Neural cell (in vitro differentiated cells): ENCODE measurements at regions not wholly inside any gene's neighbourhood (a gene's known extent, or its start where the extent isn't known, plus 50 kb on each side); places are given as distances from the start of the nearest gene placed in this dataset.

Experiments used
- H2AFZ ChIP-seq: fragments of 200-600, 300-800 bp; sonication (generic), shearing (Covaris generic); 2 replicates; pipeline ENCODE4 v1.6.0; 2014; ENCODE audit warnings: low read depth, mild to moderate bottlenecking, antibody characterized with exemption, low read length, moderate library complexity
- H3F3A ChIP-seq: fragments of 200-600 bp; shearing (Covaris generic); 2 replicates; pipeline ENCODE4 v1.6.1; 2016; ENCODE audit warnings: mild to moderate bottlenecking, moderate library complexity, mixed read lengths, antibody characterized with exemption, low read length; ENCODE audit not compliant: insufficient read depth, poor library complexity, severe bottlenecking
- H3K27ac ChIP-seq: fragments of 200-600, 300-800 bp; sonication (generic), shearing (Covaris generic); 2 replicates; pipeline ENCODE4 v1.5.1; 2014; ENCODE audit warnings: mild to moderate bottlenecking, low read length, moderate library complexity
- H3K27me3 ChIP-seq: fragments of 300-800, 200-600 bp; sonication (generic), shearing (Covaris generic); 2 replicates; pipeline ENCODE4 v1.6.0; 2014; ENCODE audit warnings: mild to moderate bottlenecking, low read depth, low read length, moderate library complexity; ENCODE audit not compliant: insufficient read depth
- H3K36me3 ChIP-seq: fragments of 300-800, 200-600 bp; sonication (generic), shearing (Covaris generic); 2 replicates; pipeline ENCODE4 v1.5.1; 2014; ENCODE audit warnings: mild to moderate bottlenecking, antibody characterized with exemption, low read length, moderate library complexity; ENCODE audit not compliant: insufficient read depth
- H3K4me2 ChIP-seq: fragments of 300-800, 200-600 bp; sonication (generic), shearing (Covaris generic); 2 replicates; pipeline ENCODE4 v1.6.0; 2014; ENCODE audit warnings: mild to moderate bottlenecking, low read length
- H3K4me3 ChIP-seq: fragments of 300-800, 200-600 bp; sonication (generic), shearing (Covaris generic); 2 replicates; pipeline ENCODE4 v1.5.1; 2014; ENCODE audit warnings: mild to moderate bottlenecking, low read length, moderate library complexity
- H3K79me2 ChIP-seq: fragments of 200-600 bp; shearing (Covaris generic); replicated peaks from 2 replicates; pipeline ENCODE4 v1.6.0; 2014; ENCODE audit warnings: mild to moderate bottlenecking, low read length, moderate library complexity; ENCODE audit not compliant: insufficient read depth
- H3K9ac ChIP-seq: fragments of 300-800, 200-600 bp; sonication (generic), shearing (Covaris generic); 2 replicates; pipeline ENCODE4 v1.6.1; 2016; ENCODE audit warnings: mild to moderate bottlenecking, low read length, mixed read lengths
- H3K9me2 ChIP-seq: fragments of 200-600 bp; shearing (Covaris generic); 2 replicates; pipeline ENCODE4 v1.6.1; 2016; ENCODE audit warnings: mild to moderate bottlenecking, low read length, mixed read lengths; ENCODE audit not compliant: insufficient read depth
- H3K9me3 ChIP-seq: fragments of 200-600, 300-800 bp; sonication (generic), shearing (Covaris generic); 2 replicates; pipeline ENCODE4 v1.6.1; 2016; ENCODE audit warnings: mild to moderate bottlenecking, mixed run types, low read length, moderate library complexity, mixed read lengths
- H4K20me1 ChIP-seq: fragments of 200-600 bp; shearing (Covaris generic); 2 replicates; pipeline ENCODE4 v1.6.1; 2016; ENCODE audit warnings: mild to moderate bottlenecking, mixed run types; ENCODE audit not compliant: insufficient read depth
- CTCF ChIP-seq: fragments of 450-650 bp; IDR thresholded peaks from 2 replicates; pipeline ENCODE4 v1.5.1; 2014; ENCODE audit warnings: antibody characterized with exemption, mild to moderate bottlenecking, moderate library complexity; ENCODE audit not compliant: poor library complexity, severe bottlenecking
- EP300 ChIP-seq: fragments of 450-650 bp; conservative IDR thresholded peaks from 2 replicates; pipeline ENCODE4 v1.6.1; 2014; ENCODE audit warnings: antibody characterized with exemption, mild to moderate bottlenecking, moderate library complexity; ENCODE audit not compliant: poor library complexity, severe bottlenecking
- EZH2 ChIP-seq: fragments of 200-600, 300-800 bp; shearing (Covaris generic), sonication (generic); IDR thresholded peaks from 2 replicates; pipeline ENCODE4 v1.6.1; 2014; ENCODE audit warnings: antibody characterized with exemption, low read length, borderline replicate concordance, mild to moderate bottlenecking; ENCODE audit not compliant: insufficient read depth, poor library complexity, severe bottlenecking
- MXI1 ChIP-seq: fragments of 450-650 bp; conservative IDR thresholded peaks from 2 replicates; pipeline ENCODE4 v1.6.1; 2014; ENCODE audit warnings: antibody characterized with exemption, mild to moderate bottlenecking; ENCODE audit not compliant: poor library complexity, severe bottlenecking
- POLR2AphosphoS5 ChIP-seq: IDR thresholded peaks from 2 replicates; pipeline ENCODE4 v1.6.1; 2012
- RAD21 ChIP-seq: fragments of 450-650 bp; conservative IDR thresholded peaks from 2 replicates; pipeline ENCODE4 v1.6.1; 2014; ENCODE audit warnings: antibody characterized with exemption, mild to moderate bottlenecking, moderate library complexity
- REST ChIP-seq: IDR thresholded peaks from 2 replicates; pipeline ENCODE4 v1.6.1; 2012; ENCODE audit warnings: borderline replicate concordance
- SMC3 ChIP-seq: fragments of 450-650 bp; conservative IDR thresholded peaks from 2 replicates; pipeline ENCODE4 v1.6.1; 2014; ENCODE audit warnings: antibody characterized with exemption, mild to moderate bottlenecking, moderate library complexity; ENCODE audit not compliant: poor library complexity
- TAF1 ChIP-seq: IDR thresholded peaks from 2 replicates; pipeline ENCODE4 v1.6.1; 2012; ENCODE audit warnings: low read depth

- H3K36me3 ChIP-seq = no peaks in the 10 kb centered on the region
- no peak overlapping the region for H2AFZ ChIP-seq
- no peaks in the 10 kb centered on the region for H3F3A ChIP-seq
- no peaks in the 10 kb centered on the region for H3K79me2 ChIP-seq
- H3K9ac ChIP-seq = no peak overlapping the region
- H3K4me2 ChIP-seq = no peak overlapping the region
- no peak overlapping the region for H3K27ac ChIP-seq
- no peaks in the 10 kb centered on the region for H3K9me3 ChIP-seq
- H3K27me3 ChIP-seq = no peaks in the 10 kb centered on the region
- no peak for TF ChIP-seq MXI1
- TF ChIP-seq REST = no peak
- TF ChIP-seq SMC3 = no peak
- H3K9me2 ChIP-seq = no peaks in the 10 kb centered on the region
- no peak overlapping the region for H3K4me3 ChIP-seq
- H4K20me1 ChIP-seq = no peaks in the 10 kb centered on the region
Observed at GRCh38 chr1:103194984-103195383, 86.7 kb upstream of the COL11A1 start.

GRCh38 chr1:103194060-103194459, 85.7 kb upstream of the COL11A1 start:
- Histone ChIP-seq H4K20me1 (no peaks in the 10 kb centered on the region), H3K4me2 (no peak overlapping the region), H3K27ac (no peak overlapping the region), H3K27me3 (no peaks in the 10 kb centered on the region), H3K36me3 (no peaks in the 10 kb centered on the region), H3F3A (no peaks in the 10 kb centered on the region), H3K9ac (no peak overlapping the region), H2AFZ (no peak overlapping the region), H3K79me2 (no peaks in the 10 kb centered on the region), H3K4me3 (no peak overlapping the region), H3K9me3 (no peaks in the 10 kb centered on the region), H3K9me2 (no peaks in the 10 kb centered on the region)
- TF ChIP-seq SMC3 (no peak), EZH2 (no peak), POLR2AphosphoS5 (no peak), EP300 (no peak), MXI1 (no peak), TAF1 (no peak), RAD21 (no peak)

- no peak overlapping the region for H2AFZ ChIP-seq
- H3K9me2 ChIP-seq = no peaks in the 10 kb centered on the region
- no peaks in the 10 kb centered on the region for H3K79me2 ChIP-seq
- TF ChIP-seq EZH2 = no peak
- no peak for TF ChIP-seq CTCF
- TF ChIP-seq SMC3 = no peak
- no peak for TF ChIP-seq POLR2AphosphoS5
- H3K4me3 ChIP-seq = no peak overlapping the region
- no peak overlapping the region for H3K4me2 ChIP-seq
- H4K20me1 ChIP-seq = no peaks in the 10 kb centered on the region
- H3K9ac ChIP-seq = no peak overlapping the region
- H3F3A ChIP-seq = no peaks in the 10 kb centered on the region
- no peaks in the 10 kb centered on the region for H3K27me3 ChIP-seq
- no peak overlapping the region for H3K27ac ChIP-seq
- H3K36me3 ChIP-seq = no peaks in the 10 kb centered on the region
- no peaks in the 10 kb centered on the region for H3K9me3 ChIP-seq
Observed at GRCh38 chr1:103191327-103191726, 83.0 kb upstream of the COL11A1 start.
